ENCODE measurements at regions not wholly inside any gene's neighbourhood (a gene's known extent, or its start where the extent isn't known, plus 50 kb on each side); places are given as distances from the start of the nearest gene placed in this dataset.

- TF ChIP-seq CTCF (conservative IDR thresholded peaks at IDR 0.05; ENCODE audit: low read depth, low read length) (peak; percentile 87), EZH2 (IDR thresholded peaks at IDR 0.05; ENCODE audit: borderline replicate concordance, low read depth, low read length, poor library complexity, severe bottlenecking) (no peak)
- POLR2A ChIA-PET (ENCODE audit: low non-redundant PET) = no interaction called here
- Histone ChIP-seq H3K27me3 (replicated peaks; ENCODE audit: insufficient read depth, low read depth, low read length, poor library complexity) (no peaks in the 10 kb centered on the region), H3K27ac (ENCODE audit: low read depth, low read length, poor library complexity, severe bottlenecking) (peak overlapping the region; percentile 32), H3K9me3 (ENCODE audit: low read depth, low read length, poor library complexity, severe bottlenecking) (no peaks in the 10 kb centered on the region), H3K4me1 (ENCODE audit: insufficient read depth, low read length, poor library complexity, severe bottlenecking) (peaks cover 23% of the 10 kb centered on the region), H3K4me3 (ENCODE audit: low read depth, low read length, poor library complexity, severe bottlenecking) (no peak overlapping the region), H3K36me3 (ENCODE audit: insufficient read depth, low read length, poor library complexity, severe bottlenecking) (no peaks in the 10 kb centered on the region)
- DNase-seq (ENCODE audit: low spot score) = peak; percentile 88
- CTCF ChIA-PET = interaction anchor here (0.7 to 2.1 kb wide), 8 partner anchors 10 to 365 kb away, joined by 3 to 18 read pairs (median 3); partner anchors contain the start of gene DKK2
- BruUV-seq (replicated peaks) = no TSS peak
- intact Hi-C loops (cut with micrococcal nuclease; ENCODE audit: unreplicated experiment) = loop anchor here (1.0 to 10.0 kb wide), 6 partner anchors 89 to 552 kb away; partner anchors contain the start of gene DKK2
Observed at GRCh38 chr4:107183155-107183774, 147.2 kb upstream of the DKK2 start.

- no TSS peak for BruUV-seq (replicated peaks)
- Histone ChIP-seq H3K9me3 (ENCODE audit: low read depth, low read length, poor library complexity, severe bottlenecking) (no peaks in the 10 kb centered on the region), H3K4me1 (ENCODE audit: insufficient read depth, low read length, poor library complexity, severe bottlenecking) (peaks cover 27% of the 10 kb centered on the region), H3K27me3 (replicated peaks; ENCODE audit: insufficient read depth, low read depth, low read length, poor library complexity) (no peaks in the 10 kb centered on the region), H3K27ac (ENCODE audit: low read depth, low read length, poor library complexity, severe bottlenecking) (no peak overlapping the region), H3K36me3 (ENCODE audit: insufficient read depth, low read length, poor library complexity, severe bottlenecking) (no peaks in the 10 kb centered on the region), H3K4me3 (ENCODE audit: low read depth, low read length, poor library complexity, severe bottlenecking) (no peak overlapping the region)
- ChIA-PET CTCF (interaction anchor here (1.2 to 2.1 kb wide), 2 partner anchors 146 to 198 kb away, joined by 4 to 18 read pairs; partner anchors contain the start of gene DKK2), POLR2A (ENCODE audit: low non-redundant PET) (no interaction called here)
- TF ChIP-seq CTCF (conservative IDR thresholded peaks at IDR 0.05; ENCODE audit: low read depth, low read length) = no peak
- no peak for TF ChIP-seq EZH2 (IDR thresholded peaks at IDR 0.05; ENCODE audit: borderline replicate concordance, low read depth, low read length, poor library complexity, severe bottlenecking)
- intact Hi-C loops (cut with micrococcal nuclease; ENCODE audit: unreplicated experiment) = loop anchor here (2.0 to 10.0 kb wide), 4 partner anchors 146 to 552 kb away; partner anchors contain the start of gene DKK2
- no peak for DNase-seq (ENCODE audit: low spot score)
Observed at GRCh38 chr4:107182347-107182746, 146.2 kb upstream of the DKK2 start.

- peak; percentile 74 for DNase-seq (ENCODE audit: low spot score)
- Histone ChIP-seq H3K4me1 (ENCODE audit: insufficient read depth, low read length, poor library complexity, severe bottlenecking) (peaks cover 25% of the 10 kb centered on the region), H3K27me3 (replicated peaks; ENCODE audit: insufficient read depth, low read depth, low read length, poor library complexity) (no peaks in the 10 kb centered on the region), H3K36me3 (ENCODE audit: insufficient read depth, low read length, poor library complexity, severe bottlenecking) (peaks cover 30% of the 10 kb centered on the region), H3K9me3 (ENCODE audit: low read depth, low read length, poor library complexity, severe bottlenecking) (peaks cover 22% of the 10 kb centered on the region), H3K4me3 (ENCODE audit: low read depth, low read length, poor library complexity, severe bottlenecking) (no peak overlapping the region), H3K27ac (ENCODE audit: low read depth, low read length, poor library complexity, severe bottlenecking) (peak overlapping the region; percentile 91)
- BruUV-seq (replicated peaks) = no TSS peak
- CTCF ChIA-PET = no interaction called here
- intact Hi-C loops (cut with micrococcal nuclease; ENCODE audit: unreplicated experiment) = loop anchor here (5.0 kb wide), 2 partner anchors 210 to 350 kb away; no protein-coding TSS in a partner anchor
- TF ChIP-seq EZH2 (IDR thresholded peaks at IDR 0.05; ENCODE audit: borderline replicate concordance, low read depth, low read length, poor library complexity, severe bottlenecking) = no peak
- TF ChIP-seq CTCF (conservative IDR thresholded peaks at IDR 0.05; ENCODE audit: low read depth, low read length) = no peak
- POLR2A ChIA-PET (ENCODE audit: low non-redundant PET) = interaction anchor here (1.0 kb wide), 1 partner anchor 224 kb away, joined by 3 read pairs; no protein-coding TSS in a partner anchor
Observed at GRCh38 chr4:107166873-107167450, 130.8 kb upstream of the DKK2 start.

Data from A673 (cell line).